ENCODE measurements at regions not wholly inside any gene's neighbourhood (a gene's known extent, or its start where the extent isn't known, plus 50 kb on each side); places are given as distances from the start of the nearest gene placed in this dataset.

DNA sequence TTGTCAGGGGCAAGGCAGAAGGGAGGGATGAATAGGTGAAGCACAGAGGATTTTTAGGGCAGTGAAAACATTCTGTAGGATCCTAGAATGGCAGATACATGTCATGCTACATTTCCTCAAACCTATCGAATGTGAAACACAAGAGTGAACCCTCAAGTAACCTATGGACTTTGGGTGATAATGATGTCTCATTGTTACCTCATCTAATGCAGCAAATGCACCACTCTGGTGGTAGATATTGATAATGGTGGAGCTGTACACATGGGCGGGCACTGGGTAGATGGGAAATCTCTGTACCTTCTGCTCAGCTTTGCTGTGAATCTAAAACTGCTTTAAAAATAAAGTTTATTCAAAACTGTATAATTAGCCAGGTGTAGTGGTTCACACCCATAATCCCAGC lies 95.2 kb upstream of the NCK2 start:
- DNase-seq, result no peak

DNA sequence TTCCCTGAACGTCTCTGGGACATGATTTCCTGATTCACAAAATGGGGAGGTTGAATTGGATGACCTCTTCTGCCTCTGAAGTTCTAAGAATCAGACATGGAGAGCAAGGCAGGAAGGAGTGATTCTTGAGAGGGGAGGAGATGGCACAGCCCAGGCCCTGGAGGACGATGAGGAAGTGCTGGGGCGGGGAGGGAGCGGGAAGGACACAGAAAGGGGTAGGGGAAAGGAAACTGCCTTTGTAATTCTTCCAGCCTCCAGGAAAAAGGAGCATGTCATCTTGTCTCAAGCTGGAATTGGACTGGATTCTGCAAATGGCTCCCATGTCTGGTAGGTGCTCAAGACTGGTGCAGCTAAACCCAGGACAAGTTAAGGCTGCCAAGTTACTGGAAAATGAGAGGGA lies 97.0 kb upstream of the NCK2 start:
- no peak for DNase-seq

DNA sequence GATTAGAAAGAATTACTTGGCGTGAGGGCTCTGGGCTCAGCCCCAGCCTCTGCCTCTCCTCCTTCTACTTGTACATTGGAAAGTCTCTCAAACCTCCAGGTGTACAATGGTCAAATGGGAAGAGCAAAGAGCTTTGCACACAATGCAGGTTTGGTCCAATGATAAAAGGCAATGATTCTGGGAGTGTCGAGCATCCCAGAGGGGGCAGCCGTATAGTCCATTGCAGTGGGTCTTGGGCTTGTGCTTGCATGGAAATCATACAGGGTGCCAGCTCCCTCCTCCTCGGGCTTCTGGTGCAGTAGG lies 98.0 kb upstream of the NCK2 start:
- no peak for DNase-seq

DNA sequence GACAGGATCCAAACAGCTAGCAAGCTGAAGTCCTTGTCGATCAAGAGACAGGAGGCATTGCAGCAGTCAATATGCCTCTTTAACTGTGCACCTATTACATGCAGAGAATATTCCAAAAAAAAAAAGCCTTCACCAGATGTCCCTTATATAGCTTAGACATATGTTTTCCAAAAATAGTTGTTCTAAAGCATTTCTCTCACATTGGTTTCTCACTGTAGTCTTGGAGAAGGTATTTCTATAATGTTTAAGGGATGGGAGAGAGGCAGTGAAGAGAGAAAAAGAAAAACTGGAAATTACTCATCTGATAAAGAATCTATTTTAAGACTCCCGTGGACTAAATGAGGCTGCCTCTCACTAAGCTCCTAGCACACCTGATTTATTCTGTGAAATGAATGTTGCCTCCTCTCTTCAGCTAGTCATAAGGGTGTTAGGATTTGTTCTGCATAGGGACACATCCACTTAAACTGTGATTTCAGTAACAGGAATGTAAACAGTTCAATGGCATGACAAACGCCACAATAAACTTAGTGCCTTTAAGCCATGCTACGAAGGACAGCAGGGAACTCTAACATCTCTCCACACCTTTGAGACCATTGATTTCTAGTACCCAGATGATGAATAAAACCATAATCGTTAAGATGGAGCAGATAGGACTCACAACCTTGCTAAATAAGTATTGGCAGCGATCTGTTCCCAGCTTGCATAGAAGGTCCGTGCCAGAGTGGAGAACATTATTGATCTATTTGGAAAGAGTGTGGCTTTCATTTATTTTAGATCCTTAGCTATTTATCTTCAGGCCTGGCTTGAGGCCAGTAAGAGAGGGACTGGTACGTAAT lies 98.6 kb upstream of the NCK2 start:
- DNase-seq, result no peak

DNA sequence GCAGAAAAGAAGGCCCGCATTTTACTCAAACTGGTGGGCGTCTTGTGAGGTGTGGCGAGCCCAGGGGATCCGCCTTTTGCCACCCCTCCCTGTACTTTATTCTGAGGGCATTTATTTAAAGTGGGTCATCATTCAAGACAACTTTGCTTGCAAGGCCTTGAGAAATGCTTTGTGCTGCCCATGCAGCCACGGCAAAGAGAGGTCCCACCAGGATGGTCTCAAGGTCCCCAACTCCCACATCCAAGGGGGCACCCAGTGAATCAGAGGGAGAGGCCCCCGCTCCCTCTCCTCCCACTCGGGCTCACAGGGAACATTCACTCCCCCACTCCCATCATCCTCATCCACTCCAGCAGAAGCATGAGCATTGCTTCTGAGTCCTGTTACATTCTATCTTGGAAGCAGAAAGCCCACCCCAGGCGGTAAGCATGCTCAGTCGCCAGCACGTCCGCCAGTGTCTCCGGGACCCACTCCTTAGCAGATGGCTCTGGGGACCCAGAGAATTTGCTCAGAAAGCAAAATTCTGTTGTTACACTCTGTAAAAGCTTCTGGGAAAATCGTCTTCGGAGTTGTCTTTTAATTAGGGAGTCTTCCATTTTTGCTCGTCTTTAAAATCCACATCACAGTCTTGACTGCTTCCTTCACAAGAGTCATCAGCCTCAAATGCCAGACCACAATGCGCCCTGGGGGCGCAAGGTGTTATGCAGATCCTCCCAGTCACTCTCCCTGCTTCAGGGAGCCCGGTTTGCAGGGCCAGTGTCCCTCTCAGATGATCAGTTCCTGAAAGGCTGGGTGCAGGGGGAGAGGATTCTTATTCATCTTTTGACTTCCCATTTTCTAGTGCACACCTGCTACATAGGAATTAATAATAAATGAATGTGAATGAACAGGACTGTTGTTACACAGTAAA lies 99.4 kb upstream of the NCK2 start:
- no peak for DNase-seq

DNA sequence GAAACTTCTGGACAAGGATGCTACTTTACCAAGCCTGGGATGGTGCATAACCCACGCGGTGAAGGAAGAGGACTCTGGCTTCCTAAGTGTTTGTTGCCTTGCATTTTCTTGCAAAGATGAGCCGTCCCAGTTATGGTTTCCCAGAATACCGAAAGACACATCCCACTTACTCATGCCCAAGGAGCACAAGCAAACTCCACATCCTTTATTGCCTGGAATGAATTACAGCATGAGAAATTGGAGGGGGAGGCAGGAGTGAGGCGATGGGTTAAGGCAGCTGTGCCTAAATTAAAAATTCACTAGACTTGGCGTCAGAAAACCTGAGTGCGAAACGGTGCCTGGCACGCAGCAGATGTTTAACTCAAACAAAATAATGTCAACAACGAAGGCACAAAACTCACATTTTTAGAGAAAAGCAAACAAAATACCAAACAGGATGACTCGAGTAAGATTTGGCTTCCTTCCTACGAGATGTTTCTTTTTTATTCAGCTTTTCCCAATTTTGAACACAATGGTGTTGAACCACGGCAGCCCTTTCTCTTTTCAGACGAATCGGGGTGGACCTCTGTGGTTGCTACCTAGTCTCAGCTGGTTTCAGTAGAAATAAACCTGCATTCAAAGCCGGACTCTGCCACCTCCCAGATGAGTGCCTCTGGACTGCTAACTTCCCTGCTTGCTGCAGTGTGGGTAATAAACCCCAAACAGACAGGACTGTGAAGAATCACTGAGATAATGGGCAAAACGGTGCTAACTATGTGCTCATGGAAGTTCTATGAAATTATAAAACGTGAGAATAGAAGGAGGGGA lies 100.3 kb upstream of the NCK2 start:
- no peak for DNase-seq

DNA sequence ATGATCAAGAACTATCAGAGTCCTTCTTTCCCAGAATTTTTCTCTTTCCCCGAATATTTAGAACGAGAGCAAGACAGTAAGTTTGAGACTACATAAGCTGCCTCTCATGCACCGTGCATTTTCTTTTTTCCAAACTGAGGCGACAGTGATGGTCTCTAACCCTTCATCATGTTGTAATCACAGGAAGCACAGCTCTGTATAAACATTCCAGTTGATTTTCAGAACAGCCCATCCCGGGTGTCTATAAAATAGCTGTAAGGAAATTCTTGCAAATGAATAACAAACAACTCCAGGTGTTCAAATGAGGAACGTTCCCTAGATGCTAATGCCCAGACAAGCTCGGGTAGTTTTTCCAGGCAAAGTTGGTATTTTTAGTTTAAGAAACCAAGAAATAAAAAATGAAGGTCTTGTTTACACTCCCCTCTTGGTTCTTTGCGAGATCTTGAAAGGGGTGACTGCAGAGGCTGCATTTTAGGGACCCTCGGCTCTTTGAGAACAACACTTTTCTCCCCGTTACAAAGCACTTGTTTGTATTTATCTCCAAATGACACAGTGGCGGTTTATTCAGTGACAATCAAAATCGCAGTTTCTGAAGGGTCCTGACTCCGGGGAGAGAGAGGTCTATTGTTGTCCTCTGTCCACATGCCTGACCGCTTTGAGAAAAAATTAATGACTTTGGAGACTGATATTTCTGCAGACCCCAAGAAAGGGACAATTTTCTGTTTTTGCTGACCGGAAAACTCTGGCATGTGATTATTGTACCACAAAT lies 101.1 kb upstream of the NCK2 start:
- no peak for DNase-seq

DNA sequence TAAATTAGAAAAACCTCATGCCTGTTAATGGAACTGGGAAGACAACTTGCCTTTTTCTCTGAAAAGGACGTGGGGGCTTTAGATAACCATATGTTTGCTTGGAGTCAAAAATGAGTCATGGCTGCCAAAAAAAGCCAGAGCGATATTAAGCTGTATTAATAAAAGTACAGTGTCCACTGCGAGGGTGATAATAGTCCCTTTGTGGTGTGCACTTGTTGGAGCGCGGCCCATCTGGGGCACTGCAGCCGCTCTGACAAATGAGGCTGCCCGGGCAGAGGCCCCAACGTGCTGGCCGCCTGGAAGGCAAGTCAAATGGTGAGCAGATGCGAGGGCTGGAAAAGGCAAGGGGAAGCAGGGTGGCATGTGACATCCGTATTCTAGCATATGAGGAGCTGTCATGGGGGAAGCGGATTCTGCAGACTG lies 103.3 kb upstream of the NCK2 start:
- DNase-seq, result peak; percentile 43

DNA sequence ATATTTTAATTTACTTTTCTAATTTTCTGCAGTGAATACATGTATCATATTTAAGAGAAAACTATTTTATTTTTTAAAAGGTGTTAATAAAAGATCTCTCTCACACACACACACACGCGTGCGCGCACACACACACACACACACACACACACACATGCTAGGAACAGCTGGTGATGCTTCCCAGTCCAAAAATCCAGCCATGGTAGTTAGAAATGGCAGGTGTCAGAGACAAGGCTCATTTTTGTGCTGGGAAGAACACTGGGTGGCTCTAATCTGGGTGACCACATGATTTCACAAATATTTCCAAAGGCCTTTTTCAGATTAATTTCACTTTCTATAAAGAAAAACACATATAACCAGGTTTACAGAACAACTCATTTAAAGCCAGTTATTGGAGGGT lies 104.5 kb upstream of the NCK2 start:
- no peak for DNase-seq

DNA sequence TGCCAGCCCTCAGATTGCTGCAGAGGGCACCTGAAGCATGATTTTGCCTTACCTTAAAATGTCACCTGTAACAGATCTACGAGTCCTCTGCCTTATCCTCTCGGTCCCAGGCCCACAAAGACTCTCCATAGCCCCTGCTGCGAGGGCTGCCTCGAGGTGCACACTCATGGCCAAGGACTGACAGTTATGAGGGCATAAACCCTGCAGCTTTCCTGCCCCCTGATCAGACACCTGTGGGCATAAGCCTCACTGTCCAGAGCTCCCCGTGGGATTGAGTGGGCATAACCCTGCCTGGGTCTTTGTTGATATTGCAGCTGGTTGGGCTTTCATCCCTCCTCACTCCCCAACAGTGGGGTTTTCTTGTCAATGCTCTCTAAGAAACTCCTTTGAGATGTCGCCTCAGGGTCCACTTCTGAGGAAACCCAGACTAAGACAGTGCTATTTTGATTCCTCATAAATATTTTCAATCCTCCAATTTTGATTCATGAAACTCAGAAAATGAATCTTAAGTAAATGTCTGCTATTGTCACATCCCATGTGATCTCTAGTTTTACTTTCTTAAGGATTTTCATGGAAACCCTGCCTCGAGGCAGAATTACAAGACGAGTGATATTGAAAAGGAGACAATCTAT lies 108.5 kb upstream of the NCK2 start:
- DNase-seq, result no peak

DNA sequence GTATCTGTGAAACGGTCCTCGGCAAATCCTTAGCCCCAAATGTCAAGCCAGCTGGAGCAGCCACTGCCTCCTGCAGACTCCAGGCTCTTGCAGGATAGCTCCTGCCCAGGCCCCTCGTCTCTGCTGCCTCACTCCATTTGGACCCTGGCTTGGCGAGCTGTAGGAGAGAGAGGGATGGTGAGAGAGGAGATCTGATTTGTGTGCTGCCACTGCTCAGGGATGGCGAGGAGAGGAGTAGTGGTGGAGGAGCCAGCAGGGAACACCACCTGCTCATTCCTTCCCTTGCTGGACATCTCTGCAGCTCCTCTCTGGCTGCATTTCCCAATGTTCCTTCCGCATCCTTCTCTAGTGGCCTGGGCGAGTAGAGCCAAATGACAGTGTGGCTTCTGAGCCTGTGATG lies 109.1 kb upstream of the NCK2 start:
- no peak for DNase-seq

DNA sequence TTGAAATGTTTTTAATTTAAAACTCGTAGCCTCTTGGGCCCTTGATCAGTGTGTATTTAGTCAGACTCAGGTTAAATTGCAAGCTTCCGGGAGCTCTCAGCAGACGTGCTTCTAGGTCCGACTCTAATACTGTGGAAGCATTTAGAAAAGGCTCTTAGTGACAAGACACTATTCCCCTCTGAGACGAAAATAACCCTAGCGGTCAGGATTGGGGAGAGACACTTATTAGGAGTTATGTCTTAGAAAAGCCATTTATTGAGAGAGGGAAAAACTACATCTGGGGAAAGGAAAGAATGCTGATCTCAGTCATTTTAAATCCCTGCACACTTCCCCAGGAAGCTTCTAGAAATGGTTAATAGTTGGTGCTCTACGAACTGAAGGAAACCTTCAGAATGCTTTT lies 110.5 kb upstream of the NCK2 start:
- DNase-seq, result no peak

DNA sequence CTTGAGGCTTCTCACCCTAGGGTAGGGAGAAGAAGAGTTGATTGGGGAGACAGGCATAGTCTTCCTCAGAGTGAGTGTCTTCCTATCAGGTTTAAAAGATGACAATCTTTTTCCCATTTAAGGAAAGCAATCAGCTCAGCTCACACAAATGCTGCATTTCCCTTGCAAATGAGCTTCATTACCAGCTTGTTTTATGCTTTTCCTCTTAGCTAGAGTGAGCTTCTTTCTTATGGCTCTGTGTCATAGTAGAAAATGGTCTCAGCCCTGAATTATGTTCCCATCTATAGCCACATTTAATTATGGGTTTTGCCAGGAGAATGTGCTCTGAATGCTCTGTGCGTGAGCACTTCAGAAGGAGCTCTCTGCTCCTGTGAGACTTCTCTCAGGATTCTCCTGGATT lies 112.8 kb upstream of the NCK2 start:
- DNase-seq, result no peak

DNA sequence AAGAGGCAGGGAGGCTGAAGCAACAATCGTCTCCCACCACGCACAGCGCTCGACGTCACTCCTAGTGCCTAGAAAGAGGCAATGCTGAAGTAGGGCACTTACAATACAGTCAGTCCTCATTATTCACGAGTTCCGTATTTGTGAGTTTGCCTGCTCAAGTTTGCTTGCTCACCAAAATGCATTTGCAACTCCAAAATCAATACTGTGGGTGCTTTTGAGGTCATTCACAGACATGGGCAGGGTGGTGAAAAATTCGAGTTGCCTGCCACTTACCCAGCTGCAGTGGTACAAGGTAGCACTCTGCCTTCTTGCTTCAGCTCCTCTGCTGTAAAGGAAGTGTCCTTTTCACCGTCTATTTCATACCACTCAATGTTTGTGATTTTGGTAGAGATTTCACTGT lies 113.7 kb upstream of the NCK2 start:
- no peak for DNase-seq

DNA sequence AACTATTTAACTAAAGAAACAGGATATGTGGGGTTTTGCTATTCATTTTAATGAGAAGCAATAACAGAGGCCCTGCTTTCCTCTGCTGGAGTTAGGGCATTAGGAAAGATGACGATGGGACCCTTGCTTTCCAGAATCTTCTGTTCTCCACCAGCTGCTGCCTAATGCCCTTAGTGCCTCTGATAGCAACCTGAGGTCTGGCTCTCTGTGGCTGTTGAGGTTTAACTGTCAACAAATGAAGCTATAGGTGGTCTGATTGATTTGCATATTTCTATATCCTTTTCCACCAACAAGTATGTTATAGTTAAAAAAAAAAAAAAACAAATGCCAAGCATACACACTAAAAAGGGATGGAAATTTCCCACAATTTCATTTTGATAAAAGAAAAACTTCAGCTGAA lies 115.1 kb upstream of the NCK2 start:
- DNase-seq, result no peak

DNA sequence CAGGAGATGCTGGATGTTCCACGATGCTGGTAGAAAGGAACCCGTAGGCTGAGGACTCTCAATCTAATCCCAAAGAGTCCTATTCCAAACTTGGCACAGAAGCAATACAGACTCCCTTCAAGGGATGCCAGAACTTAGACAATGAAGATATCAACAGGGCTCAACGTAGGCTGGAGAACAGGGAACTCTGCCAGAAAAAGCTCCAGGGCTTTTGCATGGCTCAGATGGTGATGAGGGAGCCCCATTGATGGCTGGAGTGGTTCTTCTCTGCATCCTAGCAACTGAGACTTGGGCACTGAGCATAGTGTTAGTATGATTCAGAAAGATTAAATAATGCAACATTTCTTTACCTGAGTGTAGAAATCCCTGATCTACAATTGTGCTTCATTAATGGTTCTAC lies 117.2 kb upstream of the NCK2 start:
- DNase-seq, result no peak

DNA sequence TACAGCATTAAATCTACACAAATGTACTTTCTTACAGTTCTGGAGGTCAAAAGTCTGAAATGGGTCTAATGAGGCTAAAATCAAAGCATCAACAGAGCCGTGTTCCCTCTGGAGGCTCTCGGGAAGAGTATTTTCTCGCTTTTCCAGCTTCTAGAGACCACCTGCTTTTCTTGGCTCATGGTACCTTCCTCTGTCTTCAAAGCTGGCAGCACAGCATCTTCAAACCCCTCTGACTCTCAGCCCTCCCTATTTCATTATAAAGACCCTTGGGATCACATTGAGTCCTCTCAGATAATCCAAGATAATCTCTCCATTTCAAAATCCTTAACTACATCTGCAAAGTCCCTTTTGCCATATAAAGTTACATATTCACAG lies 117.8 kb upstream of the NCK2 start:
- no peak for DNase-seq

DNA sequence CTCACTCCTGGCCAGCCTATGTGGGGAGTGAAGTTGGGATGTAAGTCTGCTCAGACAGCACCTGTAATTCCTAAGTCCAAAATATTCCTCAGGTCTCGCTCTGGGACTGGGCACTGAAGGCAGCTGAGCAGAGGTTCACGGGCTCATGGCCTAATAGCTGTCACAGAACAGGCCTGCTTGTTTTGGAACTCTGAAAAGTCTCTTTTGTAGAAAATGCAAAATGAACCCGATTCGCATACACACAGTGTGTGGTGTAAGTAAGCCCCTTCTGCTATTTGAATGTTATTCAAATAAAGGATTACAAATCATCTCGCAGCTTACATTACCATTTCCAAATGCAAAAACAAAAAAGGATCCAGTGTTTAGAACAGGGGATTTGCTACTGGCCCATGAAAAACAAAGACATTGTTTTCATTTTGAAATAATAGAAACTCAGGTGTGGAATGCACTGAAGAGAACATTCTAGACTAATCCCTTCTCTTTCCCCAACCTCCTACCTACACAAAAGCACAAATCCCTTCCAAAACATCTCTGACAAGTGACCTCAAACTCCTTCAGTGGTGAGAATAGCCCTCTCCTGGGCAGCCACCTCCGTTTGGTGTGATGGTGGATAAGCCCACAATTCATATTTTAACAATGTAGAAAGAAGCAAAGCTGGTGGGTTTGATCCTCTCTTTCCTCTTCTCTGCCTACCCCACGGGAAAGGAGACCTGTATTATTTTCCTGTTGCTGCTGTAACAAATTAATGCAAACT lies 118.3 kb upstream of the NCK2 start:
- DNase-seq, result no peak

DNA sequence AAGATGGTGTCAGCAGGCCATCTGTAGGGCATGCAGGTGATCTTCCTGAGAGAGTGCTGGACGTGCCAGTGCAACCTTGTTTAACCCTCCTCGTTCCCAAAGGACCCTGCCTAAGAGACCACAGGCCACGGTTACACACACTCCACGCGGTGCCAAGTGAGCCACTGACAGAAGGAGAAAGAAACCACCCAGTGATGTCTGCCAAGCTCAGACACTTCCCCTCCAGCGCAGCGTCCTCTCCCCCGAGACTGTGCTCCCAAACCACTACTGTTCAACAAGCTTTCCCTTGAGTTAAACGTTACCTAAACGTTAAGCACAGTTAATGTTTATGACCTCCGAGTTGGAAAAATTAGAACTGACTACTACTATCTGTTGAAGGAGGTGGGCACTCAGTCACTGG lies 119.1 kb upstream of the NCK2 start:
- DNase-seq, result no peak

DNA sequence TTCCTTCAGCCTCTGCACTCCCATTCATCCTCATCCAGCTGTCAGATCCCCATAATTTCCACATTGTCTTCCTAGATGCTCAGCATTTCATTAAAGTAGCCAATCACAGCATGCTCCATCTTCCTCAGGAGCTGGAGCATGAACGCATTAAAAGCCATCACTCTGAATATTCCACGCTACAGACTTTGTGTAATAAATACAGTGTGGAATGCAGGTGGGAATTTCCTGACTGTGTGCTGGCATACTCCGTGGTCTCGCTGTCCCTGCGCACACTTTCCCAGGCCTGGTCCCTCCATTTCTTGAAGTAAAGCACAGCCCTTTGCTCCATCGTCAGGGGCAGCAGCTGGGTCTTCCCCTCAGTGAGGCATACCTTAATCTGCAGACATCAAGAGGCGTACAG lies 123.7 kb upstream of the NCK2 start:
- DNase-seq, result no peak

DNA sequence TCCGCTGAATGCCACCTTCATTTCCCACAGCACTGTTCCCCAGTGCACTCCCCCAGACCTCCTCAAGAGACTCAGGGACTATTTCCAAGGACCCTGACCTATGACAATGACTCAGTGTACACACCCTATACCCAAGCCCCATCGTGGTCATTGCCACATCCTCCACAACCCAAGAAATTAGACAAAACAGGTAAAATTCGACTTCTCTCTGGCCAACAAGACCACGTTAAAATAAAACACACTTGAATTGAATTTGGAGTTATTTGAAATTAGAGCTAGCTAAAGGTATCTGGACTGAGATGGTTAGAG lies 126.4 kb upstream of the NCK2 start:
- no peak for DNase-seq
